ENCODE measurements at regions not wholly inside any gene's neighbourhood (a gene's known extent, or its start where the extent isn't known, plus 50 kb on each side); places are given as distances from the start of the nearest gene placed in this dataset.

DNA sequence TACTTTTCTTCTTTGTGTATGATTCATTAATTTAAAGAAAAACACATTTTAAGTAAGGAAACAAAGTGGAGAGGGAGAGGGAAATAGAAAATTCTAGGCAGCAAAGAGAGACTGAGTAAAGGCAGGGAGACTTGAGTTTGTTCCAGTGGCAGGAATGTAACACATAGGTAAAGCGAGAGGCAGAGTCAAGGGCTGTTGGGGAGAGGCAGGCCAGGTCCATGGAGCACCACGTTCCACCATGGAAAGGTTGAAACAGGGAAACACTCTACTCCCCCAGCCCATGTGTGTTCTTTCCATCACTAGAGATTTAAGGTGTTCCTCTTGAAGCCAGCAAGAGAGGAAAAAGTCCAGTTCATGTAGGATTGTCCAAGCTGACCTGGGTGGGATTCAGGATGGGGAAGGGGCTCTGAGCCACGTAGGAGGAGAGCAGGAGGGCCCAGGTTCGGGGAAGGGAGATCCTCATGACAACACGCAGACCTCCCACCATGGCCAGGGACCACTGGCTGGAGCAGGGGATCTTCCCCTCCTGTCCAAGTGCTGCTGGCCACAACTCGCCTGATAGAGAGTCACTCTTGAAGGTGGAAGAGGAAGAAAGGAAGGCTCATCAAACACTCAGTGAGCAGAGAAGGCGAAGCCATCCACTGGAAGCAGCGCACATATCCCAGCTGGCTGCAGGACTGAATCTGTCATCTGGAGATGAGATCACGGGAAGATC is 666.4 kb upstream of the MKI67 start:
- TF ChIP-seq, protein P1, sequence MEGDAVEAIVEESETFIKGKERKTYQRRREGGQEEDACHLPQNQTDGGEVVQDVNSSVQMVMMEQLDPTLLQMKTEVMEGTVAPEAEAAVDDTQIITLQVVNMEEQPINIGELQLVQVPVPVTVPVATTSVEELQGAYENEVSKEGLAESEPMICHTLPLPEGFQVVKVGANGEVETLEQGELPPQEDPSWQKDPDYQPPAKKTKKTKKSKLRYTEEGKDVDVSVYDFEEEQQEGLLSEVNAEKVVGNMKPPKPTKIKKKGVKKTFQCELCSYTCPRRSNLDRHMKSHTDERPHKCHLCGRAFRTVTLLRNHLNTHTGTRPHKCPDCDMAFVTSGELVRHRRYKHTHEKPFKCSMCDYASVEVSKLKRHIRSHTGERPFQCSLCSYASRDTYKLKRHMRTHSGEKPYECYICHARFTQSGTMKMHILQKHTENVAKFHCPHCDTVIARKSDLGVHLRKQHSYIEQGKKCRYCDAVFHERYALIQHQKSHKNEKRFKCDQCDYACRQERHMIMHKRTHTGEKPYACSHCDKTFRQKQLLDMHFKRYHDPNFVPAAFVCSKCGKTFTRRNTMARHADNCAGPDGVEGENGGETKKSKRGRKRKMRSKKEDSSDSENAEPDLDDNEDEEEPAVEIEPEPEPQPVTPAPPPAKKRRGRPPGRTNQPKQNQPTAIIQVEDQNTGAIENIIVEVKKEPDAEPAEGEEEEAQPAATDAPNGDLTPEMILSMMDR (IDR thresholded peaks at IDR 0.05; ENCODE audit: low read depth, low read length), result no peak
- no peak for DNase-seq (ENCODE audit: extremely low read depth, low read depth)

DNA sequence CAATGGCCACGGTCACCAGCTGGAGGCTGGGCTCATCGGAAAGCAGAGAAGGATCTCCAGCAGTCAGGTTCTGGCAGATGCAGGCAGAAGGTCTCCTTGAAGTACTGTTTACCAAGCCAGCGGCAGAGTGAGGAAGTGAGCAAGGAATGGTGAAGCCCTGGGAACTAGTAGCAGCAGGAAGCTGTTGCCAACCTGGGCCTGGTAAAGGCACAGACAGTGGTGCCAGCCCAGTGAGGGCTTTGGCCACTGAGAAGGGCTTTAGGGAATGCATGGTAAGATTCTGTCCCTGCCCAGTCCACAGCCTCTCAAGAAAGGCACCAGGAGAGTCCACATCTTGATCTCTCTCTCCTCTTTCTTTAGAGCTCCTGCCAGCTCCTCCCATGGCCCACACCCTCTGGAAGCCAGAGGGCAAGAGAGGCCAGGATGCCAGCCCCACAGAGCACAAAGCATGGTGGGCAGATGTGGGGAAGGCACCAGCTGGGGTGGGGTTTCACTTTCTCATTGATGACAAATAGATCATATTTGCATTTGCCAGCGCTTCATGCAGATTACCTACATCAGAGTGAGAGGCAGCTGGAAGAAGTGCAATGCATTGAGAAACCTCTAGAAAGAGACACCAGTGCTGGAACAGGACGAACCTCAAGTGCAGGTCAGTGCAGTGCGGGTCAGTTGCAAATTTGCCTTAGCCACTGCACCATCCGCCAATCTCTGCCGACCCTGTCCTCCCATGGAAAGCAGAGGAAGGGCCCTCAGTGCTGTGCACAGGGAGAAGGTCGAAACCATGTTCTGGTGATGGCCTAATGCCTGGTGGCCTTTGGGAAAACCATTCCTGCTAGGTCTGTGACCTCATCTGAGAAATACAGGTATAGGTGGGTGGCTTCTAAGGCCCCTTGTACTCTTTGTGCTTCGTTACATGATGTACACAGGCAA is 667.8 kb upstream of the MKI67 start:
- TF ChIP-seq, protein P1 (IDR thresholded peaks at IDR 0.05; ENCODE audit: low read depth, low read length), result no peak
- no peak for DNase-seq (ENCODE audit: extremely low read depth, low read depth)

DNA sequence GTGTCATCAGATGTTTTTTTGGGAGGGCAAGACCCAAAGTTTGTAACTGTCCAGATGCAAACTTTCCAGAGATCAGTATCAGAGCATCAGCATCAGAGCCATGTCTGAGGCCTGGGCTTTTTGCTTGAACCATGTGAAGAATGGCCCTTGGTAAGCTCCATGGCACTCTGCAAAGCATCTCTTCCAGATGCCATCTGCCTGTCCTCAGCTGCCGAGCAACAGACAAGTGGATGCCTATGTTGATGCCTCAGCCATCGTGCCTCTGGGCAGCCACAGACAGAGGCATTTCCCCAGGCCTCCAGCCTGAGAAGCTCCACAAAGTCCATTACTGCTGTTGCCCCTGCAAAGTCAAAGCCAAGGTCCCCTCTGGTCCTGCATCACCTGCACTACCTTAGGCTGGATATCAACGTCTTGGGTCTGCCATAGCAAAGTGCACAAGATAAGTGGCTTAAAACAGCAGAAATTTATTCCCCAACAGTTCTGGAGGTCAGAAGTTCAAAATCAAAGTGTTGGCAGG is 670.2 kb upstream of the MKI67 start:
- TF ChIP-seq, protein P1 (IDR thresholded peaks at IDR 0.05; ENCODE audit: low read depth, low read length), result no peak
- DNase-seq (ENCODE audit: extremely low read depth, low read depth), result no peak

DNA sequence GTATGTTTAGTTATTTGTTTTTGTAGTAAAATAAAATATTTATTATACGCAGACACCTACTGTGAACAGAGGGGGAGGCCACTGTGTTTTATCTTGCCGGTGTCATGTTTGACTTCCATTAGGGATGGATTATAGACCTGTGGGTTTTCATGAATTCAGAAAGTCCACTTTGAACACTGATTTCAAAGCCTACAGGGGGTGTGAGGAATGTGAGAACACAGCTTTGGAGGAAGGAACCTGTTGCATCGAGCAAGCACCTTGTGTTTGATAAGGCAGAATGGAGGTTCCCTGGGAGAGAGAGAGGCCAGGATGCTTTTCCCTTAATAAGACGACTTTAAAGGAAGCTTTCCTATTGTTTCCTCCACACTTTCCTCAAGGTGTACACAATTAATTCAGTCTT is 665.0 kb upstream of the MGMT start:
- no peak for DNase-seq (ENCODE audit: extremely low read depth, low read depth)
- TF ChIP-seq, protein P1 (IDR thresholded peaks at IDR 0.05; ENCODE audit: low read depth, low read length), result no peak

DNA sequence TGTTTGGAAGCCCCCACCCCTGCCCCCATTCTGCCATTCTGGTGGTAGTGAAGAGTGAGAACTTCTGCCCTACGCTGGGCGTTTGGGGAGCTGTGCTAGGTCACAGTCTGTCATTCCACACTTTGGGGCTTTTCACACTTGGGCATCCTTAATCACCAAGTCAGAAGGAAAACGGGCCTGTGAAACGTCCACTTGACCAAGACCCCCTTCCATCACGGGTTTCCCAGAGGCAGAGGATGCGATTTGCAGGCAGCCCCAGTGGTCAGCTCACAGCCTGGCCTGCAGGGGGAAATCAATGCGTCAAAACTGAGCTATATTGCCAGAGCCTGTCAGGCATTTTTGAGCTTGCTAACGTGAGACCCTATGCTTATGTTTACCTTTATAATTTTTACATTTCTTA is 663.3 kb upstream of the MGMT start:
- no peak for DNase-seq (ENCODE audit: extremely low read depth, low read depth)
- TF ChIP-seq, protein P1 (IDR thresholded peaks at IDR 0.05; ENCODE audit: low read depth, low read length), result no peak

DNA sequence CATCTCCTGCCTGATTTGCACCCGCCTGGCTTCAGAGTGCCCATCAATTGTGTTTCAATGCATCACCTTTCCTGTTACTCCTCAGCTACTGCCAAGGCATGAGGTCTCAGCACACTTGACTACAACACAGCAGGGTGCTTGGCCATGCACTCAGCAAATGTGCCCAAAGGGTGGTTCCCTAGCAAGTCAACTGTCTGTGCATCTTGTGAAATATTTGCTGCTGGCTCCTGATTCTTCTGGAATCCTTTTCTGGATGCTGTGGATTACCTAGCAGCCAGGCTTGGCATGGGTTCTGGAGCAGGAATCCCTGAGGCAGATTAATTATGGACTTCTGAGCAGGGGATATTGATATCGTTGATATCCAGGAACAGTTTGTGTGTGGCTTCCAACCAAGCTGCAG is 662.6 kb upstream of the MGMT start:
- no peak for DNase-seq (ENCODE audit: extremely low read depth, low read depth)

More for the DNA sequence above, 662.6 kb upstream of the MGMT start:
- TF ChIP-seq, protein P1 (IDR thresholded peaks at IDR 0.05; ENCODE audit: low read depth, low read length), result no peak
